Activated CD4-positive, alpha-beta T cell treated with anti-CD3 and anti-CD28 coated beads, Interleukin-2, amount 10 ng/mL, durations not matched to agents 24 days and 14 days (primary cell): ENCODE measurements at regions not wholly inside any gene's neighbourhood (a gene's known extent, or its start where the extent isn't known, plus 50 kb on each side); places are given as distances from the start of the nearest gene placed in this dataset.

Experiments
- DNase-seq: peaks from one replicate; pipeline ENCODE4 v3.0.0; 2022
- H3K27ac Mint-ChIP-seq: one replicate; pipeline ENCODE4 v1.8.0; 2022; ENCODE audit warnings: mild to moderate bottlenecking, mixed read lengths
- H3K27me3 Mint-ChIP-seq: one replicate; pipeline ENCODE4 v1.8.0; 2022; ENCODE audit warnings: mixed read lengths
- H3K36me3 Mint-ChIP-seq: one replicate; pipeline ENCODE4 v1.8.0; 2022; ENCODE audit warnings: low read depth, mild to moderate bottlenecking, mixed read lengths
- H3K4me1 Mint-ChIP-seq: one replicate; pipeline ENCODE4 v1.8.0; 2021; ENCODE audit warnings: mixed read lengths
- H3K4me3 Mint-ChIP-seq: one replicate; pipeline ENCODE4 v1.8.0; 2022; ENCODE audit warnings: mild to moderate bottlenecking, moderate library complexity, mixed read lengths
- H3K9me3 Mint-ChIP-seq: one replicate; pipeline ENCODE4 v1.8.0; 2021; ENCODE audit warnings: mixed read lengths
- intact Hi-C: fragments of 100-400 bp; cut with micrococcal nuclease; formaldehyde crosslinking; loops from one replicate; pipeline ENCODE4 v1.15.1; 2023

- intact Hi-C loops, result no loop called here
- Mint-ChIP-seq H3K9me3 (no peaks in the 10 kb centered on the region), H3K4me3 (no peak overlapping the region), H3K27me3 (no peaks in the 10 kb centered on the region), H3K27ac (no peak overlapping the region), H3K36me3 (no peaks in the 10 kb centered on the region), H3K4me1 (no peaks in the 10 kb centered on the region)
- DNase-seq, result no peak
Observed at GRCh38 chr5:13480834-13481233, 463.7 kb downstream of the DNAH5 start.

GRCh38 chr5:13478831-13479465 lies 465.5 kb downstream of the DNAH5 start:
- intact Hi-C loops, result no loop called here
- H3K4me1 Mint-ChIP-seq, result no peaks in the 10 kb centered on the region
- no peak overlapping the region for H3K27ac Mint-ChIP-seq
- H3K4me3 Mint-ChIP-seq, result no peak overlapping the region
- no peak for DNase-seq
- no peaks in the 10 kb centered on the region for H3K27me3 Mint-ChIP-seq
- H3K36me3 Mint-ChIP-seq, result no peaks in the 10 kb centered on the region
- H3K9me3 Mint-ChIP-seq, result no peaks in the 10 kb centered on the region

GRCh38 chr5:13477118-13477737 lies 467.3 kb downstream of the DNAH5 start:
- Mint-ChIP-seq H3K4me3 (no peak overlapping the region), H3K36me3 (no peaks in the 10 kb centered on the region), H3K9me3 (no peaks in the 10 kb centered on the region), H3K27me3 (no peaks in the 10 kb centered on the region), H3K27ac (no peak overlapping the region), H3K4me1 (no peaks in the 10 kb centered on the region)
- DNase-seq, result no peak
- intact Hi-C loops, result no loop called here

GRCh38 chr5:13472842-13473241 lies 471.6 kb downstream of the DNAH5 start:
- H3K9me3 Mint-ChIP-seq, result peaks cover 5% of the 10 kb centered on the region
- H3K4me3 Mint-ChIP-seq, result no peak overlapping the region
- intact Hi-C loops, result no loop called here
- H3K36me3 Mint-ChIP-seq, result no peaks in the 10 kb centered on the region
- DNase-seq, result no peak
- H3K27me3 Mint-ChIP-seq, result no peaks in the 10 kb centered on the region
- no peaks in the 10 kb centered on the region for H3K4me1 Mint-ChIP-seq
- no peak overlapping the region for H3K27ac Mint-ChIP-seq

DNA sequence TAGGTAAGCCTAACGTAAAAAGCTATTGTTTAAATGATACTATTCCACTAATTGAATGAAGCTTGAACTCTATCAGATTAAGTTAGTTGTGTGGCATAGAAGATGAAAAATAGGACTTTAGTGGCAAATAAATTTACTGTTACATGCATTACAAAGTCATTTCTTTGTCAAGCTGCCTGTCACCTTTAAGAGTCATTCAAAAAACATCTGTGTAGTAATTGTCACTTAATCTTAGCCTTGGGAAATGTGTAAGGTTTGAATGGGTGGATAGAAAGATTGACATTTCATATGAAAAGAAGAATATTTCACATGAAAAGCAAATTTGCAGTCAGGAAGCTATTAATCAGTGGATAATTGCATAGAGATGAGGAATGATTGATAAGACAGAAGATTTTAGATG lies 473.5 kb downstream of the DNAH5 start:
- no peak overlapping the region for H3K4me3 Mint-ChIP-seq
- no peaks in the 10 kb centered on the region for H3K4me1 Mint-ChIP-seq
- H3K9me3 Mint-ChIP-seq, result peaks cover 5% of the 10 kb centered on the region
- H3K36me3 Mint-ChIP-seq, result no peaks in the 10 kb centered on the region
- no peak for DNase-seq
- H3K27ac Mint-ChIP-seq, result no peak overlapping the region
- intact Hi-C loops, result no loop called here
- no peaks in the 10 kb centered on the region for H3K27me3 Mint-ChIP-seq

DNA sequence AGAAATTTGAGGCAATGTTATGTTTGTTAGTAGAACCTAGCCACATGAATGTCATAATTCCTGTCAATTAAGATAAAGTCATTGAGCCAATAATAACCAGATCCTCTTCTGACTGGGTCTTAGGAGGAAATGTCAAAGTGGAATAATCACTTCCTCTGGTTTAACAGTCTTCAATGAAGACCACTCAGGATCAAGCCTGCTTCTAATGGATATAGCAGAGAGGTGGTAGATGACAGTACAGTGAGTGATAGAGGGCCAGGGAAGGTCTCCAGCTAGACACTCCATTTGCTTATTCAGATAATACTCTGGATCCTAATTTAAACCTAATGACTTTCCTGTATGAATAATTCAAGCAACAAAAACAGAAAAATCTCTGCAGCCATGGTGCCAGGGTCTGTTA lies 474.2 kb downstream of the DNAH5 start:
- no peak for DNase-seq
- no peaks in the 10 kb centered on the region for H3K4me1 Mint-ChIP-seq
- H3K36me3 Mint-ChIP-seq, result no peaks in the 10 kb centered on the region
- H3K27me3 Mint-ChIP-seq, result no peaks in the 10 kb centered on the region
- H3K4me3 Mint-ChIP-seq, result no peak overlapping the region
- H3K27ac Mint-ChIP-seq, result no peak overlapping the region
- H3K9me3 Mint-ChIP-seq, result peaks cover 5% of the 10 kb centered on the region
- intact Hi-C loops, result no loop called here

DNA sequence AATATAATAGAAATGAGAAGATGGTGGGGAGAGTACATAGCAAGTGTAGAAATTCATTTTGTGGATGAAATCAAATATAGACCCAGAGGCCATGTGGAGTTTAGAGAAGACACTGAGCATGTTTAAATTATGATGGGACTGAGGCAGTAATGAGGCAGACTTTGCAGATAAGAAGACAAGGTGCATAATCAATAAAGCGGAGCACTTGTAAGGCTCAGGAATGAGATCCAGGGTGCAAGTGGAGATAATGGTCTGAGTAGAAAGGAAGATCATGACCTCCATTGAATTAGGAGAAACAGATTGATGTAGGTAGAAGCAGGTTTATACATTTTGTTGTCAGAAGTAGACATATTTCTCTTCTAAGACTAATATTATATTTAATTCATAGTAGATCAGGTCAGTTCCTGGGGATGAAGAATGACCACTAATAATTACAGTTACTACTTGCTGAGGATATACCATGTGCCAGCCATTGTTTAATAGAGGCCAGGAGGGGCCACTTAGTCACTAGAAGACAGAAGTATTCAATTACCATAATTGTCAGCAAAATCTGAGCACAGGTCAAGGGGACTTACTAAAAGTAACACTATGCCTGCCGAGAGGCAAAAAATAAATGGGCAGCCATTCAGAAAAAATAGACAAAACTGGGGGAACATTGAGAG lies 479.8 kb downstream of the DNAH5 start:
- DNase-seq, result no peak
- no peak overlapping the region for H3K4me3 Mint-ChIP-seq
- H3K4me1 Mint-ChIP-seq, result no peaks in the 10 kb centered on the region
- H3K9me3 Mint-ChIP-seq, result peaks cover 5% of the 10 kb centered on the region
- intact Hi-C loops, result no loop called here
- no peaks in the 10 kb centered on the region for H3K36me3 Mint-ChIP-seq
- no peak overlapping the region for H3K27ac Mint-ChIP-seq
- H3K27me3 Mint-ChIP-seq, result no peaks in the 10 kb centered on the region

DNA sequence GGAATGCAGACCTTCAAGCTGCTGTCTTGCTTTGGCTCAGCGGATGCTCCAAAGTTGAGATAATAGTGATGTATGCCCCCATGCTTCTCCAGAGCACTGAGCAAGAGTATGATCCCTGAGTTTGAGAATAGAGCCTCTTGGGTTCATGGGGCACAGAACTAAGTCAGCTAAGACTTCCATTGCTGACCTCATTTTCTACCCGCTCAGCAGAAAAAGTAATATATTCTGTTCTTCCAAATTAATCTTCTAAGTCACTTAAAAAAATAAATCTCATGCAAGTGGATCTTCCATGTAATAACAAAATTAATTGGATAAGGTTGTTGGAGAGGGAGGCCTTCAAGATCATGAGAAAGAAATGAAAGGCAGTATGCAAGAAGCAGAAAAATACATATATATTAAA lies 483.9 kb downstream of the DNAH5 start:
- H3K4me3 Mint-ChIP-seq, result no peak overlapping the region
- H3K9me3 Mint-ChIP-seq, result no peaks in the 10 kb centered on the region
- no peak overlapping the region for H3K27ac Mint-ChIP-seq
- H3K4me1 Mint-ChIP-seq, result no peaks in the 10 kb centered on the region
- no peak for DNase-seq
- no peaks in the 10 kb centered on the region for H3K36me3 Mint-ChIP-seq
- intact Hi-C loops, result no loop called here
- no peaks in the 10 kb centered on the region for H3K27me3 Mint-ChIP-seq

DNA sequence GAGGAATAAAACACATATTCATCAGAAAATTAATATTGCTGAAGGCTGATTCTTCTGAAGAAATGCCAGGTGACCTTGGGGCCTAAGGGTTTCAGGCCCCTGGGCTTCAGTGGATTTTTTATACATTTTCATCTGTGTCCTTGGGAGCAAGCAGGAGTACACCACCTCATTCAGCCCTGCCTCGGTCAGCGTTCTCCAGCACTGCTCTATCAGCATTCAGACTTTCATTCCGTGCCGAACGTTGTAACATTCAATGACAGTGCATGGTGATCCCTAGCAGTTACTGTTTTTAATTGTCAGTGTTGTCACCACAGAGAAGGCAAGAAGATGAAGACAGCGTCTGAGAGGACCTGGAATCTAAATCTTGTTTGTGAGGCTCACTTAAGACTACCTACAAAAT lies 490.4 kb downstream of the DNAH5 start:
- no peaks in the 10 kb centered on the region for H3K36me3 Mint-ChIP-seq
- no peak overlapping the region for H3K4me3 Mint-ChIP-seq
- no peaks in the 10 kb centered on the region for H3K27me3 Mint-ChIP-seq
- no peak overlapping the region for H3K27ac Mint-ChIP-seq
- no peaks in the 10 kb centered on the region for H3K4me1 Mint-ChIP-seq
- intact Hi-C loops, result no loop called here
- no peaks in the 10 kb centered on the region for H3K9me3 Mint-ChIP-seq
- no peak for DNase-seq

DNA sequence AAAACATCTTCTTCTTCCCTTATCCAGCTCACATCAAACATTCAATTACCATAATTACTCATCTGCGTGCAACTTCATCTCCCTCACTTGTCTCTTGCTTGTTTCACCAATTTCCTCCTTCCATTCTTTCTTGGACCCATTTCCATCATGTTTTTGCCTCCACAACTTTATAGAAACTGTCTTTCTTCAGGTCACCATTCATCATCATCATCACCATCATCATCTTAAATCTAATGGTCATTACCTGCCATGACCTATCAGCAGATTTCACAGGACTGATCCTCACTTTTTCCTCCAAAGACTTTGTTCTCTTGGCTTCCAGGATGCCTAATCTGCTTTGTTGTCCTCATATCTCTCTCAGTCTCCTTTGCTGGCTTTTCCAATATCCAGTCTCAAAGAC lies 495.6 kb downstream of the DNAH5 start:
- Mint-ChIP-seq H3K36me3 (no peaks in the 10 kb centered on the region), H3K27me3 (no peaks in the 10 kb centered on the region), H3K27ac (no peak overlapping the region), H3K4me1 (no peaks in the 10 kb centered on the region), H3K4me3 (no peak overlapping the region), H3K9me3 (no peaks in the 10 kb centered on the region)
- DNase-seq, result no peak
- intact Hi-C loops, result no loop called here

GRCh38 chr5:13439430-13439829 lies 505.1 kb downstream of the DNAH5 start:
- no peaks in the 10 kb centered on the region for H3K27me3 Mint-ChIP-seq
- no peak for DNase-seq
- H3K36me3 Mint-ChIP-seq, result no peaks in the 10 kb centered on the region
- H3K9me3 Mint-ChIP-seq, result no peaks in the 10 kb centered on the region
- no peak overlapping the region for H3K4me3 Mint-ChIP-seq
- H3K27ac Mint-ChIP-seq, result no peak overlapping the region
- intact Hi-C loops, result no loop called here
- no peaks in the 10 kb centered on the region for H3K4me1 Mint-ChIP-seq

DNA sequence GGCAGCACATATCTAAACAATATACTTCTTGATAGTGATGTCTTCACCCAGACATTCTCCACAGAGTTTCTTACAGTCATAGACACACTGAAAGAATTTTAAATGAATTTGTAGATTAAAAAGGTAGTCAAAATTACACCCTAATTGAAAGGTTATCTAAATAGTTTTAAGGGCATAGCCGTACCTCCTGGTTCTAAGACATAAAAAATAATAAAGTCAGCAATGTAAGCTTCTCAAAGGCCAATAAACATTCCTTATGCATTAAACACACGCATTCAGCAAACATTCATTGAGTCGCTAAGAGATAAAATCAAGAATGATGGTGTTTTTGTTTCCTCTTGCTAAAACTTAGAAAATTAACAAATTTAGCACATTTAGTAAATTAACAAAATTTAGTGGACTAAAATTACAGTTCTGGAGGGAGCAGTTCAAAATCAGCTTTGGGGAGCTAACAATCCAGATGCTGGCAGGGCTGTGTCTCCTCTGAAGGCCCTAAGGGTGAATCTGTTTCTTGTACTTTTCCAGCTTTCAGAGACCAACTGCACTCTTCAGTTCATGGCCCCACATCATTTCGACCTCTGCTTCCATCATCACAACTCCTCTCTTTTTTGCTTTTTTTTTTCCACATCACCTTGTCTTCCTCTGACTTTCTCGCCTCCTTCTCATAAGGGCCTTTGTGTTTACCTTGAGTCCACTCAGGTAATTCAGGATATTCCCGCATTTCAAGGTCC lies 516.5 kb downstream of the DNAH5 start:
- no peak for DNase-seq
- intact Hi-C loops, result no loop called here
- Mint-ChIP-seq H3K27me3 (no peaks in the 10 kb centered on the region), H3K27ac (no peak overlapping the region), H3K4me1 (no peaks in the 10 kb centered on the region), H3K4me3 (no peak overlapping the region), H3K9me3 (peaks cover 3% of the 10 kb centered on the region), H3K36me3 (no peaks in the 10 kb centered on the region)

- no peak for DNase-seq
- H3K4me3 Mint-ChIP-seq, result no peak overlapping the region
- H3K27ac Mint-ChIP-seq, result no peak overlapping the region
- no peaks in the 10 kb centered on the region for H3K9me3 Mint-ChIP-seq
- H3K4me1 Mint-ChIP-seq, result no peaks in the 10 kb centered on the region
- intact Hi-C loops, result no loop called here
- no peaks in the 10 kb centered on the region for H3K27me3 Mint-ChIP-seq
- no peaks in the 10 kb centered on the region for H3K36me3 Mint-ChIP-seq
Observed at GRCh38 chr5:13412040-13412595, 532.4 kb downstream of the DNAH5 start.

DNA sequence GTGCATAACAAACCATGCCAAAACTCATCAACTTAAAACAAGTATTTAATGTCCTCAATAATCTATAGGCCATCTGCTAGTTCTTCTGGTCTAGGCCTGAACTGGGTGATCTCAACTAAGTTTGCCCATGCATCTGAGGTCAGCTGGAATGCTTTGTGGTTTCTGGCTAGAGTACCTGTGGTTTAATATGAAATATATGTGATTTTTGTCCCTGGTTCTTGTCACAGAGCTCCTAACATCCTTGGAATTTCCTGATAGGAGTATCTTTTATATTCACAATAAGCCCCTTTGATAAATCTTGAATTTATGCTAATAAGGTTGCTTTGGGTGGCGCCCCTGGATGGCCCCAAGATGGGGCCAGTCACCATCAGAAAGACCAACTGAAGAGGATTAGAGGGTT lies 535.9 kb downstream of the DNAH5 start:
- intact Hi-C loops, result no loop called here
- no peak overlapping the region for H3K27ac Mint-ChIP-seq
- DNase-seq, result no peak
- H3K4me1 Mint-ChIP-seq, result no peaks in the 10 kb centered on the region
- H3K9me3 Mint-ChIP-seq, result peaks cover 3% of the 10 kb centered on the region
- no peaks in the 10 kb centered on the region for H3K27me3 Mint-ChIP-seq
- H3K36me3 Mint-ChIP-seq, result no peaks in the 10 kb centered on the region
- no peak overlapping the region for H3K4me3 Mint-ChIP-seq
